Upper lobe of left lung (tissue), 6 donors: ENCODE measurements at regions not wholly inside any gene's neighbourhood (a gene's known extent, or its start where the extent isn't known, plus 50 kb on each side); places are given as distances from the start of the nearest gene placed in this dataset.

ENCODE experiments used
- ATAC-seq, 2 donors: fragments of 200-7000 bp; cut with Tn5 transposase; one replicate each; pipeline ENCODE4 v1.9.1; 2022; ENCODE audit warnings: mild to moderate bottlenecking in 2 of 2, moderate library complexity in 2 of 2; ENCODE audit not compliant: low FRiP score in 2 of 2
- DNase-seq, 2 donors: peaks; one replicate each; pipeline ENCODE4 v3.0.0-alpha.2; 2019 to 2020
- H3K27ac ChIP-seq, 4 donors: fragments of 200-600 bp; sonication (generic); one replicate each; pipeline ENCODE4 v1.5.1; 2016 to 2019
- H3K27me3 ChIP-seq, 4 donors: fragments of 200-600 bp; sonication (generic); one replicate each; pipeline ENCODE4 v1.5.1; 2017 to 2019
- H3K36me3 ChIP-seq, 4 donors: fragments of 200-600 bp; sonication (generic); one replicate each; pipeline ENCODE4 v1.5.1; 2016 to 2019
- H3K4me1 ChIP-seq, 4 donors: fragments of 200-600 bp; sonication (generic); one replicate each; pipeline ENCODE4 v1.5.1; 2018 to 2019
- H3K4me3 ChIP-seq, 4 donors: fragments of 200-600 bp; sonication (generic); one replicate each; pipeline ENCODE4 v1.5.1; 2017 to 2019; ENCODE audit warnings: mild to moderate bottlenecking in 2 of 4, moderate library complexity in 1 of 4
- H3K9me3 ChIP-seq, 4 donors: fragments of 200-600 bp; sonication (generic); one replicate each; pipeline ENCODE4 v1.5.1; 2018 to 2019
- EP300 ChIP-seq, 4 donors: sonication (generic); formaldehyde crosslinking; IDR thresholded peaks; one replicate each; pipeline ENCODE4 v1.5.1; 2017; ENCODE audit warnings: antibody characterized with exemption in 4 of 4, control low read depth in 2 of 4
- POLR2A ChIP-seq, 4 donors: fragments of 450-650 bp; IDR thresholded peaks; one replicate each; pipeline ENCODE4 v1.5.1; 2016 to 2017; ENCODE audit warnings: antibody characterized with exemption in 4 of 4, mild to moderate bottlenecking in 2 of 4
- POLR2AphosphoS5 ChIP-seq, 2 donors: sonication (generic); formaldehyde crosslinking; IDR thresholded peaks; one replicate each; pipeline ENCODE4 v1.5.1; 2017; ENCODE audit warnings: antibody characterized with exemption in 2 of 2
- WGBS, 2 donors: methylation state at CpG; one replicate each; pipeline ENCODE4 v1.1.5; 2017 to 2018; 5-methylcytosine and 5-hydroxymethylcytosine counted together
- TF ChIP-seq, protein P1 (sequence below), 6 experiments: fragments of 450-650 bp in 4 of 6; fragments of 200-600 bp in 2 of 6; sonication (generic) in 2 of 6; IDR thresholded peaks; one replicate each; pipeline ENCODE4 v1.5.1; 2016 to 2019; ENCODE audit warnings: antibody characterized with exemption in 6 of 6
- donor health status: DM: no; HTN: no; CAD: no; lungs with moderate emphysema.
- donor health status: DM: no; HTN: yes; CAD: no; lungs with severe emphysema.

DNA sequence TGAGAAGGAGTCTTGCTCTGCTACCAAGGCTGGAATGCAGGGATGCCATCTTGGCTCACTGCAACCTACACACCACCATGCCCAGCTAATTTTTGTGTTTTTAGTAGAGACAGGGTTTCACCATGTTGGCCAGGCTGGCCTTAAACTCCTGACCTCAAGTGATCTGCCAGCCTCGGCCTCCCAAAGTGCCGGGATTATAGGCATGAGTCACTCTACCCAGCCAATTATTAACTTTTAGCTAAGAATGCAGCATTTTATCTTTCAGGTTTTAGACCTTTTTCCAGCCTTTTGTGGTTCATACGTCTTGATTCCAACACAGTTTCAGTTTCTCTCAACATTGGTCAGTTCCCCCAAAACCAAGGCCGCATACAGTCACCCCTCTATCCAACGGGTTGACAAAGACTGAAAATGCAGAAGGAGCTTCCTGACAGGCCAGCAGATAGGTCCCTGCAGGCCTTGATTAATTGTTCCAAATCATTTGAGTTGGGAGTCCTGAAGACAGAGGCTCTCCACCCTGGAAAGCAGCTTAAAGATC is 262.2 kb upstream of the KLHL29 start:
- H3K4me1 ChIP-seq = no peaks in the 10 kb centered on the region
- no peak overlapping the region for H3K4me3 ChIP-seq
- DNase-seq (no peak), ATAC-seq (no peak)
- H3K9me3 ChIP-seq = no peaks in the 10 kb centered on the region
- no peaks in the 10 kb centered on the region for H3K36me3 ChIP-seq
- 83 to 87% methylated on average over 5 of the region's 5 CpGs for WGBS, 2 donors
- TF ChIP-seq EP300 (IDR thresholded peaks at IDR 0.05) = no peak
- TF ChIP-seq POLR2A (IDR thresholded peaks at IDR 0.05) = no peak
- no peak for TF ChIP-seq POLR2AphosphoS5 (IDR thresholded peaks at IDR 0.05)
- TF ChIP-seq, protein P1, sequence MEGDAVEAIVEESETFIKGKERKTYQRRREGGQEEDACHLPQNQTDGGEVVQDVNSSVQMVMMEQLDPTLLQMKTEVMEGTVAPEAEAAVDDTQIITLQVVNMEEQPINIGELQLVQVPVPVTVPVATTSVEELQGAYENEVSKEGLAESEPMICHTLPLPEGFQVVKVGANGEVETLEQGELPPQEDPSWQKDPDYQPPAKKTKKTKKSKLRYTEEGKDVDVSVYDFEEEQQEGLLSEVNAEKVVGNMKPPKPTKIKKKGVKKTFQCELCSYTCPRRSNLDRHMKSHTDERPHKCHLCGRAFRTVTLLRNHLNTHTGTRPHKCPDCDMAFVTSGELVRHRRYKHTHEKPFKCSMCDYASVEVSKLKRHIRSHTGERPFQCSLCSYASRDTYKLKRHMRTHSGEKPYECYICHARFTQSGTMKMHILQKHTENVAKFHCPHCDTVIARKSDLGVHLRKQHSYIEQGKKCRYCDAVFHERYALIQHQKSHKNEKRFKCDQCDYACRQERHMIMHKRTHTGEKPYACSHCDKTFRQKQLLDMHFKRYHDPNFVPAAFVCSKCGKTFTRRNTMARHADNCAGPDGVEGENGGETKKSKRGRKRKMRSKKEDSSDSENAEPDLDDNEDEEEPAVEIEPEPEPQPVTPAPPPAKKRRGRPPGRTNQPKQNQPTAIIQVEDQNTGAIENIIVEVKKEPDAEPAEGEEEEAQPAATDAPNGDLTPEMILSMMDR (IDR thresholded peaks at IDR 0.05) = no peak
- no peak overlapping the region for H3K27ac ChIP-seq
- no peaks in the 10 kb centered on the region for H3K27me3 ChIP-seq

DNA sequence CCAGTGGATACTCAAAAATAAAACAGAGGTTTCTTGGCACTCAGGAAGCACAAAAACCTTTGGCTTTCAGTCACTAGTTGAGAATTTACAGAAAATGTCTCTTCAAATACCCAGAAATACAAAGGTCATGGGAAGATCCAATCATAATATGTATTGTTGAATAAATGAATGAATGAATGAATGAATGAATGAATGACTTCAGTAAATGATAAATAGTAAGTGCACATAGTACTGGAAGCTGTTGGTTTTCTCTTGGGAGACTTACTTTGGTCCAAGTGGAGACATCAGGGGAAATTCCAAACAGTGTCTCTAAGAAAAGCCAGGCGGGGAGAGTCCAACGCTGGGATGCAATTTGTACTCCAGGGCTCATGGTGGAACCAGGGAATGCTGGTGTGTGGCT is 261.3 kb upstream of the KLHL29 start:
- Histone ChIP-seq H3K36me3 (no peaks in the 10 kb centered on the region), H3K27me3 (no peaks in the 10 kb centered on the region), H3K27ac (no peak overlapping the region), H3K4me1 (no peaks in the 10 kb centered on the region), H3K9me3 (no peaks in the 10 kb centered on the region), H3K4me3 (no peak overlapping the region)
- no peak for DNase-seq
- 88 to 91% methylated on average over 2 of the region's 2 CpGs for WGBS, 2 donors
- TF ChIP-seq POLR2A (IDR thresholded peaks at IDR 0.05) (no peak), EP300 (IDR thresholded peaks at IDR 0.05) (no peak), POLR2AphosphoS5 (IDR thresholded peaks at IDR 0.05) (no peak)
- TF ChIP-seq, protein P1 (IDR thresholded peaks at IDR 0.05) = no peak
- no peak for ATAC-seq

DNA sequence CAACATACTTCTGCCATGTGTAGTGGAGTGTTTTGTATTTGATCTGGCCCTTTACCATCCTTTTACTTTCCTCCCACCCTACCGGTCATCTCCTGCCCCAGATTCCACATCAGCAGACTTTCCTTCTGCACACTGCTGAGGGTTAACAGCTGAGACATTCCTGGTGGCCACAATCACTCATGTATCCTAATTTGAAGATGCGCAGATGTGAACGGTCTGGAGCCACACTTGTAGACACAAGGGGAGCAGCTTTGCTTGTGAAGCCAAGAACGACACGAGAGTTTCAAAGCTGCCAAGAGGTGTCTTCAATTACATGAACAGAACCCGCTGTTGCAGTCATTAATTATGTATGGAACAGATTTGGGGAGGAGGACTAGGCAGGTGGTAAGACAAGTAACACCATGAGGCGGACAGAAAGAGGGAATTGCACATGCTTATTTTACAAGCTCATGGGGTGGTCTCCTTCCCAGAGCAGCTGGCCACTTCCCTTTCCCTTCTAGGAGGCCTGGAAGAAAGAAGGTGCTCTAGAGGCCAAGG is 260.7 kb upstream of the KLHL29 start:
- no peak for TF ChIP-seq POLR2AphosphoS5 (IDR thresholded peaks at IDR 0.05)
- no peak for TF ChIP-seq POLR2A (IDR thresholded peaks at IDR 0.05)
- TF ChIP-seq, protein P1 (IDR thresholded peaks at IDR 0.05) = no peak
- TF ChIP-seq EP300 (IDR thresholded peaks at IDR 0.05) = no peak
- DNase-seq (no peak), ATAC-seq (no peak)
- no peak overlapping the region for H3K4me3 ChIP-seq
- H3K27ac ChIP-seq = no peak overlapping the region
- H3K27me3 ChIP-seq = no peaks in the 10 kb centered on the region
- no peaks in the 10 kb centered on the region for H3K4me1 ChIP-seq
- WGBS, 2 donors = 84 to 85% methylated on average over 7 of the region's 7 CpGs
- no peaks in the 10 kb centered on the region for H3K9me3 ChIP-seq
- H3K36me3 ChIP-seq = no peaks in the 10 kb centered on the region

DNA sequence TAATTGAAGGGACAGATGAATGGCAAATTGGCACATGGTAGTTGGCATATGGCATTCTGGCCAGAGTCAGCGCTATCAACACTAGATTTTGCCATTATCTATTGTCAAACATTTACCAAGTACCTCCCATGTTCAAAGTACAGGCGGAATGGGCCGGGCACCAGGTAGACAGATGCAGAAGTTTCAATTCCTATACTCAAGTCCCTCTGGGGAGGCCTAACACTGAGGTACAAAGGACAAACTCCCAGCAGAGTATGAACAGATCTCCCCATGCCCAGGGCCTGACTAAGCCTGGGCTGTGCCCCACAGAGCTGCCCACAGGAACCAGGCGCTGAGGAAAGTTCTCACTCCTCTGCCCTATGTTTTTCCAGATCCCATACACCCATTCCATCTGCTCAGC is 257.5 kb upstream of the KLHL29 start:
- ATAC-seq (no peak), DNase-seq (no peak)
- Histone ChIP-seq H3K4me3 (no peak overlapping the region), H3K27me3 (no peaks in the 10 kb centered on the region), H3K9me3 (no peaks in the 10 kb centered on the region), H3K4me1 (no peaks in the 10 kb centered on the region), H3K36me3 (no peaks in the 10 kb centered on the region), H3K27ac (no peak overlapping the region)
- TF ChIP-seq, protein P1 (IDR thresholded peaks at IDR 0.05) = no peak
- TF ChIP-seq EP300 (IDR thresholded peaks at IDR 0.05) = no peak
- TF ChIP-seq POLR2AphosphoS5 (IDR thresholded peaks at IDR 0.05) = no peak
- WGBS, 2 donors = 67 to 70% methylated on average over 3 to 4 of the region's 4 CpGs

DNA sequence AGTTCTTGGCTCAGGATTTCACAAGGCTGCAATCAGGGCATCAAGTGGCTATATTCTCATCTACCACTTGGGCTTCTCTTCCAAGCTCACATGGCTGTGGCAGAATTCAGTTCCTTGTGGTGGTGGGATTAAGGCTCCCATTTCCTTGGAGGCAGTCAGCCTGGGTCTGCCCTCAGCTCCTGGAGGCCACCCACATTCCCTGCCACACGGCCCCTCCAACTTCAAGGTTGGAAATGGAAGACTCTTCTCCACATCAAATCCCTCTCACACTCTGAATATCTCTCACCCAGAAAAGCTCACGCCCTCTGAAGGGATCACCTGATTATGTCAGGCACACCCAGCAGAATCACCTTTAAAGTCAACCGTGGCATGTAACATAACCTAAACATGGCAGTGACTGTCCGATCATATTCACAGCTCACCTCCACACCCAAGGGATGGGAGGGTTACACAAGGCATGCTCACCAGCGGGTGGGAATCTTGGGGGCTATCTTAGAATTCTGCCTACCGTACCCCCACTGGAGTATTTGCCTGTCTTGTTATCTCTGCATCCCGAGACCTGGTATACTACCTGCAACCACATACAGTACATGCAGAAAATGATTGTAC is 256.2 kb upstream of the KLHL29 start:
- TF ChIP-seq, protein P1 (IDR thresholded peaks at IDR 0.05) = no peak
- TF ChIP-seq POLR2AphosphoS5 (IDR thresholded peaks at IDR 0.05) (no peak), POLR2A (IDR thresholded peaks at IDR 0.05) (no peak), EP300 (IDR thresholded peaks at IDR 0.05) (no peak)
- Histone ChIP-seq H3K4me1 (no peaks in the 10 kb centered on the region), H3K36me3 (no peaks in the 10 kb centered on the region), H3K9me3 (no peaks in the 10 kb centered on the region), H3K27ac (no peak overlapping the region), H3K4me3 (no peak overlapping the region), H3K27me3 (no peaks in the 10 kb centered on the region)
- WGBS, 2 donors = 91 to 96% methylated on average over 3 to 7 of the region's 7 CpGs
- ATAC-seq (no peak), DNase-seq (no peak)
